NCI-H446 (cell line): ENCODE measurements at regions not wholly inside any gene's neighbourhood (a gene's known extent, or its start where the extent isn't known, plus 50 kb on each side); places are given as distances from the start of the nearest gene placed in this dataset.
A peak's percentile ranks its signal among the peaks of the same experiment; 100 is the strongest.
"Not testable (repeated sequence)": the region's sequence is repeated elsewhere in the genome, so short reads cannot be mapped to it uniquely, and the experiment has no call there.

Source experiments
- DNase-seq, 2 experiments: peaks; one replicate each; lab custom pipeline; 2025; lab: John Stamatoyannopoulos, UW

DNA sequence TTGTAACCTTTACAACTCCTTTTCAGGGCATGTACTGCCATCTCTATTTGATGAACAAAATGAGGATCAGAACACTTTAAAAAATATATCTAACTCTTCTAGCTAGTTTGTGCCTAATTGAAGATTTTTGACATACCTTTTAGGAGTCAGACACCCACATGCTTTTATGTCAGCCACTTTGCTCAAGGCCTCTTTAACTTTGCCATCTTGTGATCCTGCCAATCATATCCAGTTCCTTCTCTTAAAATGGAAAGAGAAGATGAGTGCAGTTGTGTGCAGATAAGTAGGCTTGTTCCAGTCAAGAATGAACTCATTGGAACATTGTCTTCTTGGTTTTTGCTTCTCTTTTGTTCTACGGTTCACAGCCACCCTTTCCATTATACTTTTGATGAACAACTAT, 425.6 kb upstream of the TNC start:
- no peak for DNase-seq

DNA sequence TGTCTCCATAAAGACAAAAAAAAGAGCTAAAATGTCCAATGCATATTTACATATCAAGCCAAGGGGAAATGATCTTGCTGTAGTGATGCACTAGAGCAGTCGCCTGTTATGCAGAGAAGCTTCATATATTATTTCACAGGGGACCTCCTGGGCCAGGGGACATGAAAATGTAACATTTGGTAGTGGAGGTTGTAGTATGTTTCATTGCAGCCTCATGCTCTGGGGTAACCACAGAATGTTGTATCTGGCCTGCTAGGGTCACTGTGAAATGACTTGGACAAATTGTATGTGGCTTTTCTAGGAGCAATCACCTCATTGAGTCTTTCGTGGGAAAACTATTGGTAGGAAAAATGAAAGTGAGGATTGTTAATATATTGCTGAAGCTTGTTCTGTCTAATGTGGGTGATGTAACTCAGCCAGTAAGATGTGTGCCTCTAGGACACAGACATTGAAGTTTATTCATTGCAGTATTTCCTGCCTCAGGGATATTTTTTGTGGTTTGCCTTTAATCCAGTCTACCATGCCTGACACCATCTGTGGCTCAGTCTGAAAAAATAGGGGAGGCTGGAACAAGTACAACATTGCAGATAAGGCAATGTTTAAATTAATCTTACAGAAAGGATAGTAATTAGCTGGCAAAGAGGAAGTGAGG, 430.8 kb upstream of the TNC start:
- DNase-seq: no peak

DNA sequence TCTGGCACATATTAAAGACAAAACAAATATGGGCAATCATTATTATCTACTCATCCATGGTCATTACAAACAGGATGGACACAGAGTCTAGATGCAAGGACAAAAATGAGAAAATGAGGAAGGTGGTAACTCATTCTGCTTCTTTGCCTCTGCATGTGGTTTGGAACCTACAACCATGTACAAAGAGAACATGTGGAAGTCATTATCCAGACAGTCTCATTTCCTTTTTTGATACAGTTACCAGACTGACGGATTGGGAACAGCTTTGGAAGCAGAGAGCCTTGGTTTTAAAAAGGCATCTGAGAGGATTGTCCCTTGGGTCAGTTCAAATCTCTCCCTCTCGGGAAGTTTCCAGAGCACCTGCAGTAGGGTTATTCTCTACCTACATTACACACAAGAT, 433.4 kb upstream of the TNC start:
- DNase-seq: no peak

DNA sequence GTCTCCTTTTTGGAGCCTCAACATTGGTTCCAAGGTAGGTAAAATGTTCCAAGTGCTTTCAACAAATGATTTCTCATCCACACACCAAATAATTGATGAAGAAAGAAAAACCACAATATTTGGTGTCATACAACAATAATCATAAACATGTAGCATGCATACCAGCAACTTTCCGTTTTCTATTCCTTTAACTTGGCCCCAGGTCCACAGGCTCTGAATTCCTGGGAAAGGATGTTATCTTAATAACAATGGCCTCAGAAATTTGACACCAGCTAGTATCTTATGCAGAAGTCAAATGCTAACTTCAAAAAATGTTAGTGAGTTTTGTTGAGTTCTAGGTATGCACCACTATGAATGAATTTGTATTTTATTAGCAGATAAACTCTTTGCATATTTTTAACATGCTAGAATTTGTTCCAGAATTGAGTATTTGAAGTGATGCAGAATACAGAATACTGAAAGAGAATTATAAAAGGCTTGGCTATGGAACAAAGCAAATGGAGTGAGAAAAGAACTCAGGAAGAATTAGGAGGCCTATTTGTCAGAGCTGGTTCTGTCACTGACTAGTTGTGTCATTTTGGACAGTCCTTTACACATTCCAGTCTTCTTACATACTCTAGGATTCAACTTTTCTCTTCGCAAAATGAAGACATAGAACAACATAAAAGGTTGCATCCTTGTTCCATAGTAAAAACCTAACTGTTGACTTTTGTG, 435.3 kb upstream of the TNC start:
- DNase-seq: no peak

DNA sequence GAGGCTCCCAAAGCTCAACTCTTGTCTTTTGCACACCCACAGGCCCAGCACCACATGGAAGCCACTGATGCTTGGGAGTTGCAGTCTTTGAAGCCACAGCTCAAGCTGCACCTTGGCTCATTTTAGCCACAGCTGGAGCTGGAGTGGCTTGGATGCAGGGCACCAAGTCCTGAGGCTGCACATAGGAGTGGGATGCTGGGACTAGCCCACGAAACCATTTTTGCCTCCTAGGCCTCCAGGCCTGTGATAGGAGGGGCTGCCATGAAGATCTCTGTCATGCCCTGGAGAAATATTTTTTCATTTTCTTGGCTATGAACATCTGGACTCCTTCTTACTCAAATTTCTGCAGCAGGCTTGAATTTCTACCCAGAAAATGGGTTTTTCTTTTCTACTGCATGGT, 438.5 kb upstream of the TNC start:
- no peak for DNase-seq

DNA sequence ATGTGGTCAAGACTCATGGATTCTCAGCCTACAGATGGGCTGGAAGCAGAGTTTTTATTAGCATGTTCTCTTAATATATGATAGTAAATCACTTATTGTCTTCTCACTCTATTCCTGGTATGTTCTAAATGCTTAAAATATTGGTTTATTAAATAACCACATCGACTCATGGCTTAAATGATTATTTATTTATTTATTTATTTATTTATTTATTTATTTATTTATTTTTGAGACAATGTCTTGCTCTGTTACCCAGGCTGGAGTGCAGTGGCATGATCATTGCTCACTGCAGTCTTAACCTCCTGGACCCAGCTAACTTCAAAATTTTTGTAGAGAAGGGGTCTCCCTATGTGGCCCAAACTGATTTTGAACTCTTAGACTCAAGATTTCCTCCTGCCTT, 457.2 kb upstream of the TNC start:
- DNase-seq: no peak

DNA sequence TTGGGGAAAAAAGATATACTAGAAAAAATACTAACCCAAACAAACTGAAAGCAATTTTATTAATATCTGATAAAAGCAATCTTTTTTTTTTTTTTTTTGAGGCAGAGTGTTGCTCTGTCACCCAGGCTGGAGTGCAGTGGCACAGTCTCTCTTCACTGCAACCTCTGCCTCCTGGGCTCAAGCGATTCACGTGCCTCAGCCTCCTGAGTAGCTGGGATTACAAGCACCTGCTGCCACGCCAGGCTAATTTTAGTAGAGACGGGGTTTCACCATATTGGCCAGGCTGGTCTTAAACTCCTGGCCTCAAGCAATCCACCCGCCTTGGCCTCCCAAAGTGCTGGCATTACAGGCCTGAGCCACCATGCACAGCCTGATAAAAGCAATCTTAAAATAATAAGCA, 467.5 kb upstream of the TNC start:
- not testable (repeated sequence) for DNase-seq

DNA sequence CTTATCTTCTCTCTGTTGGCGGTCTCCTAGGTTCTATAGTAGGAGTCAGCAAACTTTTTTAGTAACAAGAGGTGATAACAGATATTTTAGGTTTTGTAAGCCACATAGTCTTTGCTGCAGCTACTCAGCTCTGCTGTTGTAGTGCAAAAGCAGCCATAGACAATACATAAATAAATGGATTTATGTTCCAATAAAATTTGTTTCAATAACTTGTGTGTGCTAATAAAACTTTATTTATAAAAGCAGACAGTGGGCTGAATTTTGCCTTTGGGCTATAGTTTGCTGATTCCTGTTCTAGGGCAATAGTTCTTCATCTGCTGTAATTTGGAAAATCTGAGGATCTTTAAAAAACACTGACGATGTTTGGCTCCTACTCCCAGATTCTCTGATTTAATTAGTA, 469.4 kb upstream of the TNC start:
- no peak for DNase-seq

DNA sequence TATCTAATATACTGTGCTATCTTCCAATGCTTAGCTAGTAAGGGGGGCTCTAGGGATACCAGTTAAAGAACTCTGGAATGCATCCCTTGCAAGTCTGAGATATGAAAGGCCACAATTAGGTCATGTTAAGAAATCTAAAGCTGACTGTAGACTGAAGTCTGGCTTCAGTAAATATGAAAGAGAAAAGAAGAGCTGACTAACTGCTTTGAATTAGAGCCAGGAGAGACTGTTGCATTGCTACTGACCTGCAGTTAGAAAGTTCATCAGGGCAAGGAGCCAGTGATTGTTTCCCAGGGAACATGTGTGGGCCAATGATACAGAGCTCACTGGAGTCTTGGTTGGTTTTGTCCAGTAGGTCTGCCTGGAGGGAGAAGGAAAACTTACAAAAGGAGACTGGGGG, 472.1 kb upstream of the TNC start:
- no peak for DNase-seq

DNA sequence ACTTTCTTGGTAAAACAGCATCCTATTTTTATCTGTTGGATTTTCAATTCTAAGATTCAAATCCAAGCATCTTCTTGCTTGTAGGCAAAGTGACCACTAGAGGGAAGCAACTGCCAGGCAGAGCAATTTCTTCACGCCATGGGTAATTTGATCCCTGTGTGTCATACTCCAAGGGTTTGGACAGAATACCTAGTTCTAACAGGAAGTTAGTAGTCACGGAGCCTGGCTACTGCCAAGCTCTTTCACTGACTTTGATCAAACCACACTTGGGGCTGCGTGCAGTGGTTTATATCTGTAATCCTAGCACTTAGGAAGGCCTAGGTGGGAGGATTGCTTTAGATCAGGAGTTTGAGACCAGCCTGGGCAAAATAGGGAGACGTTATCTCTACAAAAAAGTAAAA, 473.6 kb upstream of the TNC start:
- peak; percentile 8 to 82 for DNase-seq

DNA sequence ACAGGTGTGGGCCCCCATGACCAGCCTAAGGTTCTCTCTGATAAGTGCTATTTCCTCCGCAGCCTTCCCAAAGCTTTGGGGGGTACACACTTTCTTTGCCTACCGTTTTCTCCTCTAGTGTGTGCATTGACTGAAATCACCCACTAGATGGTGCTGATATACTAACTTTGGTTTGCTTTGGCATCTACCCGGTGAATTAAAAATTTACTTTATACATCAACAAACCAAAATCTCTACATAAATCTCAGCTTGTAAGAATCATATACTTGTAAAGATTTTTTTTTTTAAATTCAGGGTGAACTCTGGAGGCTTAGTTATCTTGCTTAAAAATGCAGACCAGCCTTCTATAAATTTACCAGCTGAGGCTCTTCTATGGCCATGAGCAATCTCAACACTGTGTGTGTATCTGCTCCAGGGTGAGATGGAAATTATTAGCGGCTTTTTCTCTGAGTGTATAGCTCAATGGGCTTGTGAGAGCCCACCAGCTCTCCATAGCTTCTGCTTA, 475.7 kb upstream of the TNC start:
- DNase-seq: peak in 1 of 2 experiments; percentile 22

DNA sequence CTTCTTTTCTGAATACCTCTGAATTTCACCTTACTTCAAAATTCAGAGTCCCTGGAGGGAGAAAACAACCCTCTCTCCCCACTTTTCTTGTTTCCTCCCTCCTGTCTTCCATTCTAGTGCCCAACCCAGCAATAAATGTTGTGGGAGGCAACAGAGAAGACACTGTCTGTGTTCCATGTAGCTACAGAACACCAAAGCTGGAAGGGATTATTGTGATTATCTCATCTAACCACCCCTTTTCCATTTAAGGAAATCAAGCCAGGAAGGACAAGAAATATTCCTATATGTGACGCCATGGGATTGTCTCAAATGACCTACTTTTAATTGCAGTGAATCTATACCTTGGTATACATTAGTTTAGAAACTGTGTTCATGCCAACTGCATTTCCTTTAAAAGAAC, 476.6 kb upstream of the TNC start:
- no peak for DNase-seq

DNA sequence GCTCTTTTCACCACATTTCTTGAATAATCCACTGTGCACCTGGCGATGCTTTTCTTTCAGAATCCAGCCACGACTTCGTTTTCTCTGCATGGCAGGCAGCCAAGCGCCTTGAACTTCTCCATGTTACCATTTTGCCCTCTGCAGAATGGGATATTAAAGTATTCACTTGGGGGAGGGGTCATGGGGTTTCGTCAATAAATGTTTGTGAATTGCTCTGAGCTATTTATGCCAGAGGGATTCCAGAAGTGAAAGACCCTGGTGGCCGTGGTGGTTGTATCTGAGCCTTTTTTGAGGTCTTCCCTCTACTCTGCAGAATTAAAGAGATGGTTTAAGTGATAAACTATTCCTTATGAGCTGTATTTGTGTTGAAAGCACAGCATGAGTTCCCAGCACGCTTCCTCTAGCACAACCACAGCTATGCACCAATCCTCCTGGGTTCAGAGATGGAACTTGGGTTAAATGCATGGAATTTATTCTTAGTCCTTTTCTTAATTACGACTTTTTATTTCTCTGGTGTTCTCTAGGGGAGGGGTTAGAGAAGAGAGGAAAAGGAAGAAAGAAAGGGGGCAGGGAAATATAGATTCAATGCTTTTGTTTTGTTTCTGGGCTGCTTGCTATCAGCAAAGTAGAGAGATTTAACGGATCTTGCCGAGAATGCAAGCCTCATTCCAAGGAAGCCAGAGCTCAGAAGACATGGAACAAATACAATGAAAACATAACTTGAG, 478.2 kb upstream of the TNC start:
- no peak for DNase-seq

DNA sequence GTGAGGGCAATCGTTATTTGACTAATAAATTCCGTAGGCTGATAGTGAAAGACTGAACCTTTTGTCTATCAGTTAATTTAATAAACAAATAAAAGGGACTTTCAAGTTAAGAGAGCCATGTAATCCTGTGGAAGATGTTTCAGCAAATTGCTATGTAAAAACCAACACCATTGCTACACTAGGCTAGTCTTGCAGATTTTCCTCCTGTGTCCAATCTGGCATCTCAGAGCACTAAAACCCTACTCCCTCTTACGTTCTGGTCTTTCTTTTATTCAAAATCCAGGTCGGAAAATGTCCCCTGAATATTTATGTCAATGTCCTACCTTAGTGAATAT, 478.8 kb upstream of the TNC start:
- DNase-seq: no peak

DNA sequence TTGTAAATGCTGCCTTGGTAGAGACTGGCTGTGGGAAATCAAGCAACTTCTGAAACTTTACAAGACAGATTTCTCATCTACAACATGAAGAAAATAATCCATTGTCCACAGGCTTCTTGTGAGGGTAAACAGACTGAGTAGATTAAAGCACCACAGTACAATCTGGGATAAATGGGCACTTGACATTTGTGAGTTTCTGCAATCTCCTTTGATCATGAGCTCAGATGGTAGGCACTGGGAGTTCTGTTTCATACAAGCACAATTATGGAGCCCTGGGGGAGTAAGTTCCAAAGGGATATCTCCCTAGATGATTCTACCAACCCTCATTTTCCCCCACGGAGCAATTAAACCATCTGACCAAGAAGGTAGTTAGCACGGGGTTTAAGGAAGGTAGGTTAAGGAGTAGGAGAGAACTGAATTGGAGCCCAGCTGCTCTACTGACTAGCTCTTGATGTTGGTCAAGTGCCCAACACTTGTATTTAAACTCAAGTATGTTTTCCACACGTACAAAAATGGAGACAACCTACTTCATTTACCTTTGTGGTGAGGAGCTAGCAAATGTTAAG, 479.5 kb upstream of the TNC start:
- no peak for DNase-seq

DNA sequence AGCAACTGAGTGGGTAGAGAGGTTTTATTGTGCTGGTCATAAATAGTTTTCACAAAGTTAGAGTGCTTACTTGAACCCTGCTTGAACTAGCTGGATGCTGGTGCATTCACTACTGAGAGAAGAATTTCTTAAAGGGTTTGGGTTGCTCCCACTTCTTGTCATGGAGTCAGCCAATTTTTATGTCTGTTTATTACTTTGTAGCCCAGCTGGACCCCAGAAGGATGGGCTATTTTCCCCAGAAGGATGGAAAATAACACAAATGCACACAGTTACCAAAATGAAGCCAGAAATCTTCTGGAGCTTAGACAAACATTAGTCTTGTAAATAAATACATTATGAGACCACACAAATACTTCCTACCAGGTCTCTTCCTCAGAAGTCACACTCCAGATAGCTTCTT, 480.8 kb upstream of the TNC start:
- no peak for DNase-seq

DNA sequence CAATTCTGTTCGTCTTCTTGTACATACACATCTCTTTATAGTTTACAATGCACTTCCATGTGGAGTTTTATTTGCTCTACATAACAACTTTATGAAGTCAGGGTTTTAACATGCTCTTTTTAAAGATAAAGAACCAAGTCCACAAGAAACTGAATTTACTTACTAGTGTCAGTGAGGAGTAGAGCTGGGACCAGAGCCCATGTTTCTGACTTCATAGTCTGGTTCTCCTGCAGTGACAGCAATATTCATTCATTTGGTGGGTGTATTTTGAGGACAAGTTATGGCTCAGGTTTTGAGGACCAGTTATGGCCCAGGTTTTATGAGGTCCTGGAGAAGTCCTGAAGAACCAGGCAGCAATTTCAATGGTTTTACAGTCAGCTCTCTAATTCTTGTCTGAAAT, 481.9 kb upstream of the TNC start:
- no peak for DNase-seq

DNA sequence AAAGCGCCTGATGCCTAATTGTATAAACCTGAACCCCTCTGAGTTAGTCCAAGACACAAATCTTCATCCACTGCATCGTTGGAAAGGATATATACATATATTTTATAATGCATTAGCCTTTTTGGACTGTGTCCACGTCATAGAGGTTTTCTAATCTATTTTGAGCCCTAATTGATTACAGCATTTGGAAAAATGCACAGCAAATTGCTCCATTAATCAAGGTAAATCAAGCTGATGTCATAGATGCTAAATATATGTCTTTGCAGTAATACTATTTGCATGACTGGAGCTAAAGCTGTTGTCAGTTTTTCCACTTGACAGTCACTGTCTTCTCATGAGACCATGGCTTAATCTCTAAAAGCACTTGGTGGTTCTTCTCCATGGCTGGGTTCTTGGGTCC, 483.5 kb upstream of the TNC start:
- no peak for DNase-seq

DNA sequence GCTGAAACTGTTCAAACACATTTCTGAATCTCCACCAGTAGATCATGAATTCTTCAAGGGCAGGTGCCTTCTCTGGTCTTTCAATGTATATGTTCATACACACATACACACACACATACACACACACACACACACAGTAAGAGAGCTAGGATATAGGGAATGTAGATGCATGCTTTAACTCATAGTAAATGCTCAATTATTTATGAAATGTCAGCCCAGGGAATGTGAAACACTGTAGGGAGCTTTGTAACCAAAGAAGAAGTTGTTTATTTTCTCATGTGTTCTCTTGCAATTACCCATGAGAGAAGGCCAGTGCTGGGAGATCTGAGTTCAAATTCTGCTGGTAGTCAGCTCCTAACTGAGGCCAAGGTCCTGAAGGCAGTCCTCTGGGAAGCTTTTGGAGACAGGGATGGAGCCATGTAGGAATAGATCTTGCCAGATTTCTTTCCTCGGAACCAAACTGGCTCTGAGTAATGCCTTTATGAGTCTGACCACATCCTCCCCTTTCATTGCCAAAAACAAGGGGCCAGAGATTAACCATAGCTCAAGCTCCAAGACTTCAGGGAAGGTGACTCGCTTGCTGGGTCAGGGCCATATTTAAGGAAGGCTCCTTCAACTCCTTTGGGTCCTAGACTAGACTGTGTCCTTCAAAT, 487.0 kb upstream of the TNC start:
- DNase-seq: no peak

DNA sequence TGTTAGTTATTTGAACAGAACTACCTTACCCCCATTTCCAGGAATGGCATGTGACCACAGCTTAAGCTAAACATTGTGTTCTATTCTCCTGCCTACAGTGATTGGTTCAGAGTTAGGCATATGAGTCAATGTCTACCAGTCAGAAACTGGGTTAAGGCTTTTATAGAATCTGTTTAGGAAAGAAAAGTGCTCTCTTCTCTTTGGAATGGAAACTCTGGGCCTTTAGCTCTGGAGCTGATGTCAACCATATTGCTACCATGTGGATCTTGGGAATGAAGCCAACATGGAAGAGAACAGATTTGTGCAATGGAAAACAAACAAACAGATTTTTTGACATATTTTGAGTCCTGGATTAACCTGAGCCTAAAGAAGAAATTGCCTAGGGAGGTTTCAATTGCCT, 488.9 kb upstream of the TNC start:
- no peak for DNase-seq

DNA sequence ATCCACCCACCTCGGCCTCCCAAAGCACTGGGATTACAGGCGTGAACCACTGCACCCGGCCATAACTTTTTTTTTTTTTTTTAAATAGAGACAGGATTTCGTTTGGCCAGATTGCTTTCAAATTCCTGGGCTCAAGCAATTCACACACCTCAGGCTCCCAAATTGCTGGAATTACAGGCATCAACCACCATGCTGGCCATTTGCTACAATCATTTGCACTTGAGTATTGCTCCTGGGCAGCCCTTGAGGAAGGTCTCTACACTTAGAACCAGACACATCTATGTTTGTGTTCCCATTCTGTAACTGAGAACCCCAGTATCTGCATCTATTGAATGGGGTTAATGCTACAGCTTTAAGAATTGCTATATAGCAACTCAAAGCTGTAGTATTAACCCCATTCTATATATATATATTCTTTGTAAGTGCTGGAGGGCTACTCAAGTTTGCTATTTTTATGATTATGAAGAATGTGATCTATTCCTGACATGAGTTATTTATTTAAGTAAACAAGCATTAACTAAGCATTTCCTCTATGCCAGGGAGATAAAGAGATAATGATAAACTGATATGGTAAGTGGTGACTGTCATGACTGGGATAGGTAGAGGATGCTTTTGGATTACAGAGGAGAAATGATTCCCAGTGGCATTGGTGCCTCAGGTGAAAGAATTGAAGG, 496.5 kb upstream of the TNC start:
- DNase-seq: no peak

DNA sequence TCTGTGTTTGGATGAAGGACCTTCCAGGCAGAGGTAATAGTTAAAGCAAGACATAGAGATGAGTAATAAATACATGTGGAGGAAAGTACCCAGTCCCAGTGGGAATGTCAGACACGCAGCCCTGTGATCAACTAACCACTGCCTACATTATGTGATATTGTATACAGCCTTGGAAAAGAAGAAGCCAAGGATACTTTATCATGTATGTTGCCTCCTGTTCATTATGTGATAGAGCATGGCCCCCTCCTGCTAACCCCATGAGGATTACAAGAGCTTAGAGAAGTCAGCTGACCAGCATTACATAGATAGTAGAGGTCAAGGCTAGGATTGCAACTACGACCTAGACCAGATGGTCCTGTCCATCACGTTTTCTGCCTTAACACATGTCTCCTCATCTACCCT, 497.0 kb upstream of the TNC start:
- no peak for DNase-seq
